Smooth muscle cell (in vitro differentiated cells): ENCODE measurements at regions not wholly inside any gene's neighbourhood (a gene's known extent, or its start where the extent isn't known, plus 50 kb on each side); places are given as distances from the start of the nearest gene placed in this dataset.

ENCODE experiments used
- DNase-seq: peaks from one replicate; lab custom pipeline; 2025; ENCODE audit not compliant: unreplicated experiment; lab: John Stamatoyannopoulos, UW
- H2AFZ ChIP-seq: fragments of 200-600 bp; sonication (generic); 2 replicates; pipeline ENCODE4 v1.6.0; 2016; ENCODE audit warnings: antibody characterized with exemption, low read depth, mild to moderate bottlenecking
- H3F3A ChIP-seq: fragments of 200-600 bp; sonication (generic); 2 replicates; pipeline ENCODE4 v1.6.0; 2017; ENCODE audit warnings: antibody characterized with exemption, low read depth
- H3K27ac ChIP-seq: fragments of 200-600 bp; sonication (generic); 2 replicates; pipeline ENCODE4 v1.5.1; 2016; ENCODE audit warnings: low read depth, mild to moderate bottlenecking
- H3K27me3 ChIP-seq: fragments of 200-600 bp; sonication (generic); 2 replicates; pipeline ENCODE4 v1.6.1; 2016; ENCODE audit warnings: low read depth, mild to moderate bottlenecking
- H3K36me3 ChIP-seq: fragments of 200-600 bp; sonication (generic); 2 replicates; pipeline ENCODE4 v1.5.1; 2016; ENCODE audit warnings: low read depth
- H3K4me1 ChIP-seq: fragments of 200-600 bp; sonication (generic); 2 replicates; pipeline ENCODE4 v1.5.1; 2016; ENCODE audit warnings: low read depth
- H3K4me2 ChIP-seq: fragments of 200-600 bp; sonication (generic); 2 replicates; pipeline ENCODE4 v1.6.0; 2016; ENCODE audit warnings: mild to moderate bottlenecking
- H3K4me3 ChIP-seq: fragments of 200-600 bp; sonication (generic); 2 replicates; pipeline ENCODE4 v1.5.1; 2016; ENCODE audit warnings: mild to moderate bottlenecking
- H3K79me2 ChIP-seq: fragments of 200-600 bp; sonication (generic); 2 replicates; pipeline ENCODE4 v1.6.0; 2016; ENCODE audit warnings: low read depth, mild to moderate bottlenecking
- H3K9ac ChIP-seq: fragments of 200-600 bp; sonication (generic); 2 replicates; pipeline ENCODE4 v1.6.0; 2016; ENCODE audit warnings: low read depth
- H3K9me3 ChIP-seq: fragments of 200-600 bp; sonication (generic); replicated peaks from 2 replicates; pipeline ENCODE4 v1.5.1; 2016; ENCODE audit warnings: low read depth
- H4K20me1 ChIP-seq: fragments of 200-600 bp; sonication (generic); 2 replicates; pipeline ENCODE4 v1.6.0; 2016; ENCODE audit warnings: low read depth
- CTCF ChIP-seq: fragments of 200-600 bp; sonication (generic); IDR thresholded peaks from 2 replicates; pipeline ENCODE4 v1.5.1; 2017; ENCODE audit warnings: borderline replicate concordance, mild to moderate bottlenecking, antibody characterized with exemption; ENCODE audit not compliant: insufficient read depth, poor library complexity, severe bottlenecking
- WGBS: methylation state at CpG from one replicate; pipeline ENCODE4 v1.1.7; 2016; ENCODE audit warnings: low lambda C conversion rate; 5-methylcytosine and 5-hydroxymethylcytosine counted together

DNA sequence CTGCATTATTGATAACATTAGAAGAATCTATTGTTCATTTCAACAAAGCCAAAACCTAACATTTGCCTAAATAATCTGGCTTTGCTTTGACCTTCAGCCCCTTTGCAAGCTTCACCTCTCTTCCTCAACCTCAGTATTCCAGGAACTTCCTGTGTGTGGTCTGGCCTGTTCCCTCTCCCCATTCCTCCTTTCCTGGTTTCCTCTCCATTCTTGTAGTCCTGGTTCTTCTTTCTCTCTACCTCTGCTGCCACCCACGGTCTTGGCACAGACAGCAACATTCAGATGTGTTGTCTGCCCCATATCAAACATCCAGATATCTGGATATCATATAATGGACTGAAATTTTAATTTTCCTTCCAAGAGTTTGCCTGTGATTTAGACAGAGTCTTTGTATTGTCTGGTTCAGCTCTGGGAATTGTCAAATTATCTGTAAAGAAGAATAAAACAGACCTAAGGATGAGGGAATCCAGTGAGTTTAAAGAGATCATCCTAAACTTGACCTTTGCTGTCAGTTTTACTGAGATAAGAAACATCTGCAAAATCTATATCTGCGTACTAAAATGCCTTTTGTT, 148.1 kb upstream of the KCTD3 start:
- H3K9ac ChIP-seq: no peak overlapping the region
- no peaks in the 10 kb centered on the region for H4K20me1 ChIP-seq
- WGBS: 65% methylated on average over 2 of the region's 2 CpGs
- DNase-seq: no peak
- H3K36me3 ChIP-seq: no peaks in the 10 kb centered on the region
- H3K79me2 ChIP-seq: no peaks in the 10 kb centered on the region
- no peak overlapping the region for H3K4me2 ChIP-seq
- TF ChIP-seq CTCF: no peak
- H3K27ac ChIP-seq: no peak overlapping the region
- no peak overlapping the region for H3K4me3 ChIP-seq
- H3K27me3 ChIP-seq: no peaks in the 10 kb centered on the region
- H2AFZ ChIP-seq: no peak overlapping the region
- H3F3A ChIP-seq: no peaks in the 10 kb centered on the region
- no peaks in the 10 kb centered on the region for H3K9me3 ChIP-seq
- no peaks in the 10 kb centered on the region for H3K4me1 ChIP-seq

- 87% methylated on average over 1 of the region's 1 CpG for WGBS
- no peak for TF ChIP-seq CTCF
- Histone ChIP-seq H3K4me2 (no peak overlapping the region), H3K4me1 (no peaks in the 10 kb centered on the region), H3K36me3 (no peaks in the 10 kb centered on the region), H4K20me1 (no peaks in the 10 kb centered on the region), H2AFZ (no peak overlapping the region), H3K27ac (no peak overlapping the region), H3F3A (no peaks in the 10 kb centered on the region), H3K27me3 (no peaks in the 10 kb centered on the region), H3K9me3 (no peaks in the 10 kb centered on the region), H3K9ac (no peak overlapping the region), H3K79me2 (no peaks in the 10 kb centered on the region), H3K4me3 (no peak overlapping the region)
- no peak for DNase-seq
These were observed 145.4 kb upstream of the KCTD3 start for GRCh38 chr1:215421744-215422143.

DNA sequence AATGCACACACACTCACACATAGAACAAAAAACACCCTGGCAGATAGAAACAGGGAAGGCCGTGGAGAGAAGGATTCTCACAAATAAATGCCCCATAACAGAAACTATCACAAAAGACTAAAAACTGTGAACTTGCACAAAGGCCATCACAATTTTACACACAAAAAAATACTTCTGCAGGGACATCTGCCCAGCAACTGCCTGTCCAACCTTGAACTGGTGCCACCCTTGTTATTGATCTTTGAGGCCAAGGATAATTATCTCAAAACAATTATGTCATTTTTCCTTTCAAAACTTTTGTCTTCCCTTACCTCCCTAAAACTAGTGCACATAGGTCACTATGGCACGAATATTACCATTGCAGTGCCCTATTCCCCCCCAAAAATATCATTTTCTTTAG, 143.8 kb upstream of the KCTD3 start:
- Histone ChIP-seq H3K4me3 (no peak overlapping the region), H3K27ac (no peak overlapping the region), H3K4me1 (no peaks in the 10 kb centered on the region), H3K36me3 (no peaks in the 10 kb centered on the region), H4K20me1 (no peaks in the 10 kb centered on the region), H3K9ac (no peak overlapping the region), H3K9me3 (no peaks in the 10 kb centered on the region), H3K79me2 (no peaks in the 10 kb centered on the region), H3K4me2 (no peak overlapping the region), H3F3A (no peaks in the 10 kb centered on the region), H3K27me3 (no peaks in the 10 kb centered on the region), H2AFZ (no peak overlapping the region)
- no peak for DNase-seq
- WGBS: 82% methylated on average over 2 of the region's 2 CpGs
- TF ChIP-seq CTCF: no peak

GRCh38 chr1:215425138-215425537, 142.0 kb upstream of the KCTD3 start:
- Histone ChIP-seq H2AFZ (no peak overlapping the region), H3K4me2 (no peak overlapping the region), H3K36me3 (no peaks in the 10 kb centered on the region), H4K20me1 (no peaks in the 10 kb centered on the region), H3K27ac (no peak overlapping the region), H3F3A (no peaks in the 10 kb centered on the region), H3K27me3 (no peaks in the 10 kb centered on the region), H3K9me3 (no peaks in the 10 kb centered on the region), H3K4me1 (no peaks in the 10 kb centered on the region), H3K9ac (no peak overlapping the region), H3K79me2 (no peaks in the 10 kb centered on the region), H3K4me3 (no peak overlapping the region)
- TF ChIP-seq CTCF: no peak
- no peak for DNase-seq
- 93% methylated on average over 4 of the region's 4 CpGs for WGBS
